ENCODE measurements at regions not wholly inside any gene's neighbourhood (a gene's known extent, or its start where the extent isn't known, plus 50 kb on each side); places are given as distances from the start of the nearest gene placed in this dataset.

DNA sequence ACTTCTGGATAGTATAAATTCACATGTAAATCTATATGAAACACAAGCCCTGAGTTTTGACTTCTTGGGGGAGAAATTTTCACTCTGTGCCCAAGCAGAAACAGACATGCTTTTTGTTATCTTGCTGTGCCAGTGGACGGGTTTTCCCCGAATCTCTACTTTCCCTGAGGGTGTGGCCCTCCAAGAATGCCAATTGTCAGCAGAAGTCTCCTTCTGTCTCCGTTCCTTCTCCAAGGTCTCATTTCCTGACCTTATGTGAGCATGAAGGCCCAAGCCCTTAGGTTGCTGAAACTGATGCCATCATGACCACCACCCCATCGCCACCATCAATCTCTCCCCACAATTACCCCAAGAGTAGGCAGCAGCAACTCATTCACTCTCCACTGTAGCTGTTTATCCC, 253.8 kb downstream of the XXYLT1 start (continued):
- no peak for TF ChIP-seq KLF7 (tag by site-specific recombination; IDR thresholded peaks at IDR 0.05; ENCODE audit: borderline replicate concordance)
